ENCODE measurements at regions not wholly inside any gene's neighbourhood (a gene's known extent, or its start where the extent isn't known, plus 50 kb on each side); places are given as distances from the start of the nearest gene placed in this dataset.

DNA sequence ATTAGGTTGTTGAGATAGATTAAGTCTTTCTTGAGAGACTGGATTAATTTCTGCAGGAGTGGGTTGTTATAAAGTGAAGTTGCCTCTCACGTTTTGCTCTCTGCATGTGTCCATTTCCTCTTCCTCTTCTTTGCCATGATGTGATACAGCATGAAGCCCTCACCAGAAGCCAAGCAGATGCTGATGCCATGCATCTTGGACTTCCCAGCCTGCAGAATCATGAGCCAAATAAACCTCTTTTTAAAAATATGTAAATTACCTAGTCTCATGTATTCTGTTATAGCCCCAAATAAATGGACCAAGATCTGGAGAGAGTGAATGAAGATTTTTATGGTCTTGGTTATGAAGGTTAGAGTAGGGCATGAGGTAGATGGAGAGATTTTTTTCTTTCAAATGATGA, 111.6 kb upstream of the MAN1A1 start:
- H3K4me3 ChIP-seq (ENCODE audit: control insufficient read depth, low read depth, low read length): no peak overlapping the region
- DNase-seq (ENCODE audit: low read depth): no peak
- TF ChIP-seq, protein P1, sequence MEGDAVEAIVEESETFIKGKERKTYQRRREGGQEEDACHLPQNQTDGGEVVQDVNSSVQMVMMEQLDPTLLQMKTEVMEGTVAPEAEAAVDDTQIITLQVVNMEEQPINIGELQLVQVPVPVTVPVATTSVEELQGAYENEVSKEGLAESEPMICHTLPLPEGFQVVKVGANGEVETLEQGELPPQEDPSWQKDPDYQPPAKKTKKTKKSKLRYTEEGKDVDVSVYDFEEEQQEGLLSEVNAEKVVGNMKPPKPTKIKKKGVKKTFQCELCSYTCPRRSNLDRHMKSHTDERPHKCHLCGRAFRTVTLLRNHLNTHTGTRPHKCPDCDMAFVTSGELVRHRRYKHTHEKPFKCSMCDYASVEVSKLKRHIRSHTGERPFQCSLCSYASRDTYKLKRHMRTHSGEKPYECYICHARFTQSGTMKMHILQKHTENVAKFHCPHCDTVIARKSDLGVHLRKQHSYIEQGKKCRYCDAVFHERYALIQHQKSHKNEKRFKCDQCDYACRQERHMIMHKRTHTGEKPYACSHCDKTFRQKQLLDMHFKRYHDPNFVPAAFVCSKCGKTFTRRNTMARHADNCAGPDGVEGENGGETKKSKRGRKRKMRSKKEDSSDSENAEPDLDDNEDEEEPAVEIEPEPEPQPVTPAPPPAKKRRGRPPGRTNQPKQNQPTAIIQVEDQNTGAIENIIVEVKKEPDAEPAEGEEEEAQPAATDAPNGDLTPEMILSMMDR (IDR thresholded peaks at IDR 0.05; ENCODE audit: control insufficient read depth, insufficient read depth, low read depth, low read length, missing control alignments): no peak

DNA sequence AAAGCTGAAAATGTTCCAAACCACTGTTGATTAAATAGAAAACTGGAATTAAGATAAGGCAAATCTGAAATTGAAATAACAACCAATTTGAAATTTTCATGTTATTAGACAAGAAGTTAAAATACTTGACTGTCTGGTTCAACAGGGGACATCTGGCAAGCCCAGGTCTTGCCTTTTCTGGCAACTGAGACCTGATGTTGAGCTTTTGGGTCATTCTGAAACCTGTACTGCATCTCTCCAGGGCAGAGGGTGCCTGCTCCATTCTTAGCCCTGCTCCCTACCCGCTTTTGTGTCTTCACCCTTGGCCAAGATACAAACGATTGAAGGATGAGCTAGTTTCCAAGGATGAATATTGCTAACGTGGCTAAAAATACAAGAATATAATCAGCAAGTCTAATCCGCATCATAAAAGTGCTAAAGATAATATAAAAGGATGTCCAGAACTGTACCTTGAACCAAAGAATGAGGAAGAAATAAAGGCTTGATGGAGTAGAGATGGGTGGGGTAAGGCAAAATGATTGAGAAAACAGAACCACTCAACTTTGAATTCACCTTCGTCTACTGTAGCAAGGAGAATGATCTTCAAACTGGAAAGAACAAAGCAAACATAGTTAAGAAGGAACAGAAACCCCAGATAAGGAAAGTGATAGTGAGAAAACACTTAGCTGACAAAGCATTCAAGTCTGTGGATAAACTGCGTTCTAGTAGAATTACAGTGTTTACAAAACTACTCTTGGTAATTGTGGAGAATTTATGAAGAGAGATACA, 109.8 kb upstream of the MAN1A1 start:
- H3K4me3 ChIP-seq (ENCODE audit: control insufficient read depth, low read depth, low read length): no peak overlapping the region
- TF ChIP-seq, protein P1 (IDR thresholded peaks at IDR 0.05; ENCODE audit: control insufficient read depth, insufficient read depth, low read depth, low read length, missing control alignments): no peak
- no peak for DNase-seq (ENCODE audit: low read depth)

DNA sequence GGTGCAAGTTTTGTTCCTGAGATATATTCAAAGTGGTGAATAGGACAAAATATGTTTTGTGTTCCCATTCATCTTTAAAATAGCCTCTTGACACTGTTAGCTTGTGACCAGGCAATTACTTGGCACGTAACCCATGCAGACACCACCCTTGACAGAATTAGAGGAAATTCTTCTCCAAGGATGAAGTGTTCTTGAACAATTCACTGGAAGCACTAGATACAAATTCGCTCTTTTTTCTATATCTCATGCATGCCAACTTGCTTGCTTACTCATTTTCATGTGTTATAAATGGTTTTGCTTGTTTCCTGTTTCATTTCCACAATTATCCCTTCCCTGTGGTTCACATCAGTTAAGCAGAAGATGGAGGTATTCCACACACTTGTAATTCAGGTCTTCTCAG, 105.2 kb upstream of the MAN1A1 start:
- TF ChIP-seq, protein P1 (IDR thresholded peaks at IDR 0.05; ENCODE audit: control insufficient read depth, insufficient read depth, low read depth, low read length, missing control alignments): no peak
- no peak for DNase-seq (ENCODE audit: low read depth)
- H3K4me3 ChIP-seq (ENCODE audit: control insufficient read depth, low read depth, low read length): no peak overlapping the region

DNA sequence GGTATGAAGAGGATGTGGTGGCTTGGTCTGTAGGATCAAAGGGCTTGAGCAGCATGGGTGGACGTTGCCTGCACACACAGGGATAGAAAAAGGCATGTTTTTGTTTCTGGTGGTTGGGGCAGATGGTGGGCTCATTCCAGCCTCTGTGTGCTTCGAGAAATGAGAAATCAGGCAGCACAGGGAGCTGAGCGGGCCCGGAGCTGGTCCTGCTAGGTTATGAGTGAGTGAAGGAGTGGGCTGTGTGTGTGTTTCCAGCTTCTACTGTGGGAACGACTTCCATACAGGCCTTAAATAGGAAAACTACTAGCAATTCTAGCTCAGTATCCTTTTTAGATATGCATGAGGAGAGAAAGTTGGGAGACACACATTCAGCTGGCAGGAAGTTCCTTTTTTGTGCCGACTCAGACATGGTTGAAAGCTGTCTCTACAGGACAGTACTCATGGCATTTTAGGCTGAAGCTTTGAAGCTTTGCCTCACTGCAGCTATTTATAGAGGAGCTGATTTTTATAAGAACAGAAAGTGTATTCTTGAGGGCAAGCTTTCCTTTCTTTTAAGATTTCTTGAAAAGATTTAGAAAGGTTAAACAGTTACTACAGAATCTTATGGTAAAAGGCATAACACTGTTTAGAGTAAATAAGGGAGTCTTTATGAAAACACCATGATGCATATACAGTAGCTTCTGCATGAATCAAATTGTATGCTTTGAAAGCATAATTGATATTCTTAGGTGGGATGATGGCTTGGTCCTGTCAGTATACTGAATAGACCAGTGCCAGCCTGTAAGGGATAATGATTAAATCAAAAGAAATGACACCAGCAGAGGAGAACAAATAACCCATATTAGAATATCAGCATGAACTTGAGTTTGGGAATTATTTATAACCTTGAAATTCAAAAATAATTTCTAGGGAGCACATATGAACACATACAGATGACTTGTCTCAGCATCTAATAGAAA, 104.0 kb upstream of the MAN1A1 start:
- TF ChIP-seq, protein P1 (IDR thresholded peaks at IDR 0.05; ENCODE audit: control insufficient read depth, insufficient read depth, low read depth, low read length, missing control alignments): no peak
- no peak overlapping the region for H3K4me3 ChIP-seq (ENCODE audit: control insufficient read depth, low read depth, low read length)
- DNase-seq (ENCODE audit: low read depth): no peak

DNA sequence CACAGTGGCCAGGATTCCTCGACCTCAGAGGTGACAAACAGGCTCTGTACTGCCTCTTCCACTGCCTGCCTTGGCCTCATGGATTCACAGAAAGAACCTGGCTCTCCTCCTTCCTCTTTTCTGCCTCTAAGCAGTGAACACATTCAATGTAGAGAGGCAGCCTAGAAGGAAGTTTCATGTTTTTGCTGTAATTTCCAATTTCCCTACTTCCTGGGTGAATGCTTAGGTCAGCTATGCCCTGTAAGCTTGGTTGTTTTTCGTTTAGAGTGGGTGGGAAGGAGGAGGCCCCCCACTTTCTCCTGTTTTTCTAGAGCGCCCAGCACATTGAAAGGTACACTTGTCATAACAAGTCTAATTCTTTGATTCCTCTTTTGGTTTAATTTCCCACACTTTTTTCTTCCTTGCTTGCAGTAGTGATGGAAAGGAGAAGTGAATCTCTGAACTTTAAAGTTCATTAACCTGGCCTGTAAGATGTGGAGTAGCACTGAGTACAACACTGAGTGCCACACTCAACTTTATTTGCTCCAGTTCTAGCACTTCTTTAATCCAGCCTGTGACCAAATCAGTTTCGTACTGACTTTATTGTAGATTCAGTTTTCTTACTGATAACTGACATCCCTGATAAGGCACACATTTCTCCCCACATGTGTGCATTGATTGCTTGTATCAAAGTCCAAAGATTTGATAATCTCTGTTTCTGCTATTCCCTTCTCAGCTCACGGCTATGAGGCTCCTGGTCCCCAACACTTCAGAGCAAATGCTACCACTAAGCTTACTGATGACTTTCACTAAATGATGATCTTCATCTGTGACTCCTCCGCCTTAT, 100.0 kb upstream of the MAN1A1 start:
- no peak overlapping the region for H3K4me3 ChIP-seq (ENCODE audit: control insufficient read depth, low read depth, low read length)
- DNase-seq (ENCODE audit: low read depth): no peak
- TF ChIP-seq, protein P1 (IDR thresholded peaks at IDR 0.05; ENCODE audit: control insufficient read depth, insufficient read depth, low read depth, low read length, missing control alignments): no peak

DNA sequence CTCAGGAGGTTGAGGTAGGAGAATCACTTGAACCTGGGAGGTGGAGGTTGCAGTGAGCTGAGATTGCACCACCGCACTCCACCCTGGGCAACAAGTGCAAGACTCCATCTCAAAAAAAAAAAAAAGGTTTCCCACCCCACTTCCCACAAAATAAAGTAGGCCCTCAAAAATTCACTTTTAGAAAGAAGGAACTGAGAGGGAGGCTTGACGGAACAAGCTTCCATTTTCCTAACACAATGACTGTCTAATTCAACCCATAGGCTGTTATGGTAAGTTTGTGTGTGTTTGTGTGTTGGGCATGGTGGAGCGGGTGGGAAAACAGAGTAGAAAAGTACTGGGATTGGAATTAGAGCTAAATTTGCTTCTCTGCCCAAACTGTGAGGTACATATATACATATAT, 98.4 kb upstream of the MAN1A1 start:
- DNase-seq (ENCODE audit: low read depth): no peak
- H3K4me3 ChIP-seq (ENCODE audit: control insufficient read depth, low read depth, low read length): no peak overlapping the region
- TF ChIP-seq, protein P1 (IDR thresholded peaks at IDR 0.05; ENCODE audit: control insufficient read depth, insufficient read depth, low read depth, low read length, missing control alignments): no peak
